NT2/D1 (cell line): ENCODE measurements at regions not wholly inside any gene's neighbourhood (a gene's known extent, or its start where the extent isn't known, plus 50 kb on each side); places are given as distances from the start of the nearest gene placed in this dataset.

Experiments
- SUZ12 ChIP-seq: IDR thresholded peaks from 2 replicates; pipeline ENCODE4 v1.6.1; 2011; ENCODE audit not compliant: insufficient read length, insufficient read depth; ENCODE audit errors: extremely low read depth
- ZNF274 ChIP-seq: IDR thresholded peaks from 2 replicates; pipeline ENCODE4 v1.6.1; 2011; ENCODE audit warnings: mild to moderate bottlenecking, low read depth, low read length

DNA sequence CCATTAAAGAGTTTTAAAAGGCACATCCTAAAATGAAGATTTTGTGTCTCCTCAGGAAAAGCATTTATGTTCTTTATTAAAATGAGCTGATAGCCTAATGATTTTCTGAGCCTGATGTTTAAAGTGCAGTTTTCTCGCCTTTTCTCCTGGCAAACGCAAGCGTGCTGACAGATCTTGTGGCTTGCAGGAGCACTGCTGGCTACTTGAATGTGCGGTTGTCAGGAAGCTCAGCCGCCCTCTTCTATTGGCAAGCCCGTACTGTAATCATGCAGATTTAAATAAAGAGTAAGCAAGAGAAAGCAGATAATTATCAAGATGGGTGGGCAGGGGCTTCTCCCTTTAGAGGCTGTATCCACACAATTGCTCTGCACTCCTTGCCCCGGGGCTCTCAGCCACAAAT is 139.5 kb upstream of the SPHKAP start:
- TF ChIP-seq SUZ12 = no peak
- TF ChIP-seq ZNF274 = no peak
